Smooth muscle cell (in vitro differentiated cells): ENCODE measurements at regions not wholly inside any gene's neighbourhood (a gene's known extent, or its start where the extent isn't known, plus 50 kb on each side); places are given as distances from the start of the nearest gene placed in this dataset.

Experiments used
- DNase-seq: peaks from one replicate; lab custom pipeline; 2025; ENCODE audit not compliant: unreplicated experiment; lab: John Stamatoyannopoulos, UW
- H2AFZ ChIP-seq: fragments of 200-600 bp; sonication (generic); 2 replicates; pipeline ENCODE4 v1.6.0; 2016; ENCODE audit warnings: antibody characterized with exemption, low read depth, mild to moderate bottlenecking
- H3F3A ChIP-seq: fragments of 200-600 bp; sonication (generic); 2 replicates; pipeline ENCODE4 v1.6.0; 2017; ENCODE audit warnings: antibody characterized with exemption, low read depth
- H3K27ac ChIP-seq: fragments of 200-600 bp; sonication (generic); 2 replicates; pipeline ENCODE4 v1.5.1; 2016; ENCODE audit warnings: low read depth, mild to moderate bottlenecking
- H3K27me3 ChIP-seq: fragments of 200-600 bp; sonication (generic); 2 replicates; pipeline ENCODE4 v1.6.1; 2016; ENCODE audit warnings: low read depth, mild to moderate bottlenecking
- H3K36me3 ChIP-seq: fragments of 200-600 bp; sonication (generic); 2 replicates; pipeline ENCODE4 v1.5.1; 2016; ENCODE audit warnings: low read depth
- H3K4me1 ChIP-seq: fragments of 200-600 bp; sonication (generic); 2 replicates; pipeline ENCODE4 v1.5.1; 2016; ENCODE audit warnings: low read depth
- H3K4me2 ChIP-seq: fragments of 200-600 bp; sonication (generic); 2 replicates; pipeline ENCODE4 v1.6.0; 2016; ENCODE audit warnings: mild to moderate bottlenecking
- H3K4me3 ChIP-seq: fragments of 200-600 bp; sonication (generic); 2 replicates; pipeline ENCODE4 v1.5.1; 2016; ENCODE audit warnings: mild to moderate bottlenecking
- H3K79me2 ChIP-seq: fragments of 200-600 bp; sonication (generic); 2 replicates; pipeline ENCODE4 v1.6.0; 2016; ENCODE audit warnings: low read depth, mild to moderate bottlenecking
- H3K9ac ChIP-seq: fragments of 200-600 bp; sonication (generic); 2 replicates; pipeline ENCODE4 v1.6.0; 2016; ENCODE audit warnings: low read depth
- H3K9me3 ChIP-seq: fragments of 200-600 bp; sonication (generic); replicated peaks from 2 replicates; pipeline ENCODE4 v1.5.1; 2016; ENCODE audit warnings: low read depth
- H4K20me1 ChIP-seq: fragments of 200-600 bp; sonication (generic); 2 replicates; pipeline ENCODE4 v1.6.0; 2016; ENCODE audit warnings: low read depth
- CTCF ChIP-seq: fragments of 200-600 bp; sonication (generic); IDR thresholded peaks from 2 replicates; pipeline ENCODE4 v1.5.1; 2017; ENCODE audit warnings: borderline replicate concordance, mild to moderate bottlenecking, antibody characterized with exemption; ENCODE audit not compliant: insufficient read depth, poor library complexity, severe bottlenecking
- WGBS: methylation state at CpG from one replicate; pipeline ENCODE4 v1.1.7; 2016; ENCODE audit warnings: low lambda C conversion rate; 5-methylcytosine and 5-hydroxymethylcytosine counted together

GRCh38 chr14:25477316-25478098, 427.6 kb upstream of the STXBP6 start:
- no peak for TF ChIP-seq CTCF
- H3K27ac ChIP-seq: no peak overlapping the region
- no peak overlapping the region for H3K9ac ChIP-seq
- no peak overlapping the region for H2AFZ ChIP-seq
- H3F3A ChIP-seq: no peaks in the 10 kb centered on the region
- 67% methylated on average over 2 of the region's 2 CpGs for WGBS
- no peak for DNase-seq
- H4K20me1 ChIP-seq: no peaks in the 10 kb centered on the region
- no peaks in the 10 kb centered on the region for H3K79me2 ChIP-seq
- H3K36me3 ChIP-seq: no peaks in the 10 kb centered on the region
- H3K4me3 ChIP-seq: no peak overlapping the region
- H3K9me3 ChIP-seq: no peaks in the 10 kb centered on the region
- H3K27me3 ChIP-seq: no peaks in the 10 kb centered on the region
- H3K4me1 ChIP-seq: no peaks in the 10 kb centered on the region
- H3K4me2 ChIP-seq: no peak overlapping the region

GRCh38 chr14:25472700-25473099, 422.8 kb upstream of the STXBP6 start:
- Histone ChIP-seq H3K36me3 (no peaks in the 10 kb centered on the region), H3K9me3 (no peaks in the 10 kb centered on the region), H3F3A (no peaks in the 10 kb centered on the region), H3K27ac (no peak overlapping the region), H3K4me1 (no peaks in the 10 kb centered on the region), H3K9ac (no peak overlapping the region), H3K4me3 (no peak overlapping the region), H3K4me2 (no peak overlapping the region), H3K79me2 (no peaks in the 10 kb centered on the region), H3K27me3 (no peaks in the 10 kb centered on the region), H2AFZ (no peak overlapping the region), H4K20me1 (no peaks in the 10 kb centered on the region)
- DNase-seq: no peak
- WGBS: 100% methylated on average over 1 of the region's 1 CpG
- TF ChIP-seq CTCF: no peak

GRCh38 chr14:25464772-25465171, 414.8 kb upstream of the STXBP6 start:
- Histone ChIP-seq H3K27me3 (no peaks in the 10 kb centered on the region), H2AFZ (no peak overlapping the region), H3K4me2 (no peak overlapping the region), H3K79me2 (no peaks in the 10 kb centered on the region), H3K9ac (no peak overlapping the region), H3K36me3 (no peaks in the 10 kb centered on the region), H3K9me3 (no peaks in the 10 kb centered on the region), H3K4me3 (no peak overlapping the region), H4K20me1 (no peaks in the 10 kb centered on the region), H3K27ac (no peak overlapping the region), H3K4me1 (no peaks in the 10 kb centered on the region), H3F3A (no peaks in the 10 kb centered on the region)
- no peak for TF ChIP-seq CTCF
- no peak for DNase-seq

- H3K9me3 ChIP-seq: no peaks in the 10 kb centered on the region
- no peak for DNase-seq
- H3K9ac ChIP-seq: no peak overlapping the region
Measured at GRCh38 chr14:25464078-25464477, 414.1 kb upstream of the STXBP6 start.

More at GRCh38 chr14:25464078-25464477, 414.1 kb upstream of the STXBP6 start:
- H3K4me2 ChIP-seq: no peak overlapping the region
- H4K20me1 ChIP-seq: no peaks in the 10 kb centered on the region
- H3K27me3 ChIP-seq: no peaks in the 10 kb centered on the region
- H3K79me2 ChIP-seq: no peaks in the 10 kb centered on the region
- no peaks in the 10 kb centered on the region for H3K4me1 ChIP-seq
- no peak overlapping the region for H3K4me3 ChIP-seq
- no peaks in the 10 kb centered on the region for H3K36me3 ChIP-seq
- no peaks in the 10 kb centered on the region for H3F3A ChIP-seq
- no peak overlapping the region for H3K27ac ChIP-seq
- TF ChIP-seq CTCF: no peak
- H2AFZ ChIP-seq: no peak overlapping the region
